BJ (cell line): ENCODE measurements at regions not wholly inside any gene's neighbourhood (a gene's known extent, or its start where the extent isn't known, plus 50 kb on each side); places are given as distances from the start of the nearest gene placed in this dataset.
"Not testable (repeated sequence)": the region's sequence is repeated elsewhere in the genome, so short reads cannot be mapped to it uniquely, and the experiment has no call there.

ENCODE experiments used
- CTCF ChIA-PET: fragments of 350-600 bp; formaldehyde crosslinking; extraction: SDS; loops from one replicate; lab custom pipeline; 2021; ENCODE audit warnings: antibody characterized with exemption, inconsistent platforms; lab: Yijun Ruan, JAX
- POLR2A ChIA-PET: fragments of 300-600 bp; sonication (Branson Sonifier 250); formaldehyde crosslinking; extraction: SDS; loops from one replicate; lab custom pipeline; 2021; ENCODE audit warnings: antibody characterized with exemption; lab: Charles Lee
- DNase-seq: peaks from one replicate; pipeline ENCODE4 v3.0.0-alpha.2; 2011; ENCODE audit warnings: low read depth
- H3K27me3 ChIP-seq: 2 replicates; pipeline ENCODE4 v1.6.0; 2011; ENCODE audit warnings: low read length; ENCODE audit not compliant: control insufficient read depth, insufficient read depth
- H3K36me3 ChIP-seq: 2 replicates; pipeline ENCODE4 v1.5.1; 2011; ENCODE audit warnings: low read length; ENCODE audit not compliant: control insufficient read depth, insufficient read depth
- H3K4me3 ChIP-seq: 2 replicates; pipeline ENCODE4 v1.5.1; 2011; ENCODE audit warnings: low read depth, mild to moderate bottlenecking, control low read depth, low read length
- TF ChIP-seq, protein P1 (sequence below): IDR thresholded peaks from 2 replicates; pipeline ENCODE4 v1.5.1; 2011; ENCODE audit warnings: low read depth, mild to moderate bottlenecking, control low read depth, inconsistent platforms, low read length, moderate library complexity; ENCODE audit not compliant: insufficient read depth

DNA sequence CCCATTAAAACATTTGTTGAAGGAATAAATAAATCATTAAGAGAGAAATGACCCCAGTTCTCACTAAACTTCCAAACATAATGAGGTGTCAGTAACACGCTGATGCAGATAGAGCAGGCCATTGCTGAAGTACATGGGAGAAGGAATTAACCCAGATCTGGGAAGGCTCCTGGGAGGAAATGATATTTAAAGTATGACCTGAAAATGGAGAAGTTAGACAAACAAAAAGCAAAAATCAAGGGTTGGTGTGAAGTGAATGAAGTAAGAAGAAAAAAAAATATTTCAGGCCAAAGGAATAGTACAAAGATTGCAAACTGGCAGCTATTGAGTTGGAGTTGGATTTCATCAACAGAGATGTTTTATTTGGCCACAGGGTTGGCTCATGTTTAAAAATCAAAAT lies 71.4 kb downstream of the RGS2 start:
- Histone ChIP-seq H3K27me3 (peaks cover 4% of the 10 kb centered on the region), H3K4me3 (no peak overlapping the region), H3K36me3 (no peaks in the 10 kb centered on the region)
- ChIA-PET POLR2A (no interaction called here), CTCF (no interaction called here)
- TF ChIP-seq, protein P1, sequence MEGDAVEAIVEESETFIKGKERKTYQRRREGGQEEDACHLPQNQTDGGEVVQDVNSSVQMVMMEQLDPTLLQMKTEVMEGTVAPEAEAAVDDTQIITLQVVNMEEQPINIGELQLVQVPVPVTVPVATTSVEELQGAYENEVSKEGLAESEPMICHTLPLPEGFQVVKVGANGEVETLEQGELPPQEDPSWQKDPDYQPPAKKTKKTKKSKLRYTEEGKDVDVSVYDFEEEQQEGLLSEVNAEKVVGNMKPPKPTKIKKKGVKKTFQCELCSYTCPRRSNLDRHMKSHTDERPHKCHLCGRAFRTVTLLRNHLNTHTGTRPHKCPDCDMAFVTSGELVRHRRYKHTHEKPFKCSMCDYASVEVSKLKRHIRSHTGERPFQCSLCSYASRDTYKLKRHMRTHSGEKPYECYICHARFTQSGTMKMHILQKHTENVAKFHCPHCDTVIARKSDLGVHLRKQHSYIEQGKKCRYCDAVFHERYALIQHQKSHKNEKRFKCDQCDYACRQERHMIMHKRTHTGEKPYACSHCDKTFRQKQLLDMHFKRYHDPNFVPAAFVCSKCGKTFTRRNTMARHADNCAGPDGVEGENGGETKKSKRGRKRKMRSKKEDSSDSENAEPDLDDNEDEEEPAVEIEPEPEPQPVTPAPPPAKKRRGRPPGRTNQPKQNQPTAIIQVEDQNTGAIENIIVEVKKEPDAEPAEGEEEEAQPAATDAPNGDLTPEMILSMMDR: no peak
- no peak for DNase-seq

DNA sequence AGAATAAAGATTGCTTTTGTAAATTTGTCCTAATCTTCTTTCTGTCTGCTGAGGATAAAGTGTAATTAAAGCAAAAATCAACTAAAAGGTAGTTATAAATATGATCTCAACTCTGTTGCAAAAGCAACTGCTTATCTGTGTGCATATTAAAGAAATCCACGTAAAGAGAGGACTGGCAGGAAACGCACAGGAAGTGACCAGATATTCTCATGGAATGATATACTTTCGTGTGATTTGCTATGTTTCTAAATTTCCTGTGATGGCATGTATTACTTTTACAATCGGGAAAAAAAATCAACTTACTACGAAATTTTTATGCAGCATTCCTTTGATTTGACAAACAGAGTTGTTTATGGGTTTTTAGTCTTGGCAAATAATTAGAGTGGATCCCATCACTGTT lies 75.4 kb downstream of the RGS2 start:
- TF ChIP-seq, protein P1: no peak
- CTCF ChIA-PET: interaction anchor here (1.2 kb wide), 1 partner anchor 13 kb away, joined by 3 read pairs; no protein-coding TSS in a partner anchor
- no peak for DNase-seq
- Histone ChIP-seq H3K27me3 (no peaks in the 10 kb centered on the region), H3K4me3 (no peak overlapping the region), H3K36me3 (no peaks in the 10 kb centered on the region)
- POLR2A ChIA-PET: no interaction called here

DNA sequence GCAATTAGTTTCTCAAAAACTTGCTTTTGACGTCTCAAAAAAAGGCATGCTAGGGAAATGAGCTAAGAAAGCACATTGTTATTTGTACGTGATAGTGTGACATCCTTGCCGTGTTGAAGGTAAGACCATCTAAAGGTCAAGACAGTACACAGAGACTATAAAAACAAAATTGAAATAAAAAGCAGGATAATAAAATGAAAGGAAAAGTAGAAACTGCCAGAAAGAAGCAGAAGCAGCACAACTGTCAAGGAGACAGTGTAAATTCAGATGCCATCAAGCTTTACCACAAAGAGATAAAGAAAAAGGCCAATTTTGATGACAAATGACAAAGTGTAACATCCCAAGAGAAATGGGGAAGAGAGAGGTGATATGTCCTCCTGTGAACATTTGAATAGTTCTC lies 76.5 kb downstream of the RGS2 start:
- CTCF ChIA-PET: interaction anchor here (0.6 kb wide), 1 partner anchor 140 kb away, joined by 3 read pairs; no protein-coding TSS in a partner anchor
- H3K4me3 ChIP-seq, H3K27me3 ChIP-seq, POLR2A ChIA-PET, DNase-seq, H3K36me3 ChIP-seq: not testable (repeated sequence)

- Histone ChIP-seq H3K27me3 (no peaks in the 10 kb centered on the region), H3K36me3 (no peaks in the 10 kb centered on the region), H3K4me3 (no peak overlapping the region)
- ChIA-PET CTCF (interaction anchor here (0.9 kb wide), 1 partner anchor 106 kb away, joined by 3 read pairs; no protein-coding TSS in a partner anchor), POLR2A (no interaction called here)
- TF ChIP-seq, protein P1: no peak
- DNase-seq: no peak
These were observed 78.6 kb downstream of the RGS2 start for GRCh38 chr1:192887426-192887825.

DNA sequence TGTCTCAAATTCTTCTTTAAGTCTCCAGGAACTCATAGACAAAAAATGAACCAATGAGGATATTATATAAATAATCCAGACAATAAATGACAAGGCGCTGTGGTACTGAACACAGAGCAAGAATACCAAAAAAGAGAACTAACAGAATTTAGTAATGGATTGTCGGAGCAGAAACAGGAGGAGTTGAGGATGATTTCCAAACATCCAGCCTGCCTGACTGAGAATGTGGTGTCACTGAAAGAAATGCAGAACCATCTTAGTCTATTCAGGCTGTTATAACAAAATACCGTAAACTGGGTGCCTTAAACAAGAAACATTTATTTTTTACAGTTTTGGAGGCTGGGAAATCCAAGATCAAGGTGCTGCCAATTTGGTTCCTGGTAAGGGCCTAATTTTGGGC lies 79.7 kb downstream of the RGS2 start:
- no peaks in the 10 kb centered on the region for H3K36me3 ChIP-seq
- H3K4me3 ChIP-seq: no peak overlapping the region
- no peaks in the 10 kb centered on the region for H3K27me3 ChIP-seq
- no peak for DNase-seq
- ChIA-PET POLR2A (no interaction called here), CTCF (no interaction called here)
- TF ChIP-seq, protein P1: no peak

- TF ChIP-seq, protein P1: no peak
- no peak for DNase-seq
- no peaks in the 10 kb centered on the region for H3K36me3 ChIP-seq
- ChIA-PET POLR2A (no interaction called here), CTCF (no interaction called here)
- H3K4me3 ChIP-seq: no peak overlapping the region
- no peaks in the 10 kb centered on the region for H3K27me3 ChIP-seq
These were observed 80.2 kb downstream of the RGS2 start for GRCh38 chr1:192889082-192889481.
